IMR-90 (cell line): ENCODE measurements at regions not wholly inside any gene's neighbourhood (a gene's known extent, or its start where the extent isn't known, plus 50 kb on each side); places are given as distances from the start of the nearest gene placed in this dataset.

ENCODE experiments used
- ATAC-seq: fragments of 200-7000 bp; cut with Tn5 transposase; 2 replicates; pipeline ENCODE4 v1.9.1; 2020; ENCODE audit warnings: low read depth, mild to moderate bottlenecking, moderate library complexity
- BruUV-seq: library from RNA; stranded (reverse); fragments of 400-500 nt; replicated peaks from 2 replicates; lab custom pipeline; 2021; lab: Mats Ljungman, UMichigan
- CTCF ChIA-PET: fragments of 300-600 bp; formaldehyde crosslinking; extraction: SDS; loops from one replicate; lab custom pipeline; 2021; ENCODE audit warnings: antibody characterized with exemption; lab: Yijun Ruan, JAX
- POLR2A ChIA-PET: fragments of 300-600 bp; sonication (Branson Sonifier 250); formaldehyde crosslinking; loops from one replicate; lab custom pipeline; 2022; ENCODE audit warnings: antibody characterized with exemption; ENCODE audit not compliant: unreplicated experiment; lab: Charles Lee
- DNase-seq: peaks from one replicate; pipeline ENCODE4 v3.0.0; 2013
- H2AFZ ChIP-seq: replicated peaks from 2 replicates; pipeline ENCODE3; 2013; ENCODE audit warnings: low read length, mild to moderate bottlenecking; ENCODE audit not compliant: poor library complexity
- H2AK5ac ChIP-seq: 2 replicates; pipeline ENCODE4 v1.6.1; 2013; ENCODE audit warnings: low read depth, low read length, inconsistent platforms
- H2AK9ac ChIP-seq: replicated peaks from 2 replicates; pipeline ENCODE3; 2013; ENCODE audit warnings: mild to moderate bottlenecking, low read depth, low read length, moderate library complexity; ENCODE audit not compliant: poor library complexity
- H2BK120ac ChIP-seq: 2 replicates; pipeline ENCODE4 v1.6.1; 2013; ENCODE audit warnings: low read depth, low read length, inconsistent platforms
- H2BK15ac ChIP-seq: 3 replicates; pipeline ENCODE4 v1.6.1; 2013; ENCODE audit warnings: low read depth, low read length, inconsistent platforms
- H2BK20ac ChIP-seq: 2 replicates; pipeline ENCODE4 v1.6.1; 2013; ENCODE audit warnings: low read depth, mild to moderate bottlenecking, inconsistent platforms, low read length, moderate library complexity
- H2BK5ac ChIP-seq: 2 replicates; pipeline ENCODE4 v1.6.1; 2013; ENCODE audit warnings: mild to moderate bottlenecking, low read depth, low read length, inconsistent platforms; ENCODE audit not compliant: poor library complexity, severe bottlenecking
- H3K14ac ChIP-seq: replicated peaks from 2 replicates; pipeline ENCODE4 v1.6.1; 2013; ENCODE audit warnings: low read depth, low read length, inconsistent platforms
- H3K18ac ChIP-seq: 2 replicates; pipeline ENCODE4 v1.6.1; 2013; ENCODE audit warnings: low read depth, low read length, control low read depth
- H3K23ac ChIP-seq: 2 replicates; pipeline ENCODE4 v1.6.1; 2013; ENCODE audit warnings: low read depth, low read length, inconsistent platforms
- H3K27ac ChIP-seq: 2 replicates; pipeline ENCODE4 v1.5.1; 2013; ENCODE audit warnings: mild to moderate bottlenecking, control low read depth, low read length; ENCODE audit not compliant: insufficient read depth
- H3K27me3 ChIP-seq: 2 replicates; pipeline ENCODE4 v1.6.1; 2013; ENCODE audit warnings: low read length; ENCODE audit not compliant: control insufficient read depth, insufficient read depth
- H3K36me3 ChIP-seq: 2 replicates; pipeline ENCODE4 v1.6.1; 2013; ENCODE audit warnings: low read length, mixed read lengths; ENCODE audit not compliant: control insufficient read depth, insufficient read depth
- H3K4ac ChIP-seq: 2 replicates; pipeline ENCODE4 v1.6.1; 2013; ENCODE audit warnings: low read depth, low read length, inconsistent platforms
- H3K4me1 ChIP-seq: 2 replicates; pipeline ENCODE4 v1.6.1; 2013; ENCODE audit warnings: low read length, mixed read lengths; ENCODE audit not compliant: control insufficient read depth, insufficient read depth
- H3K4me2 ChIP-seq: 2 replicates; pipeline ENCODE4 v1.6.1; 2013; ENCODE audit warnings: low read depth, mild to moderate bottlenecking, control low read depth, low read length, moderate library complexity
- H3K4me3 ChIP-seq: 2 replicates; pipeline ENCODE4 v1.5.1; 2013; ENCODE audit warnings: low read depth, mild to moderate bottlenecking, control low read depth, low read length, moderate library complexity; ENCODE audit not compliant: insufficient read depth
- H3K56ac ChIP-seq: 2 replicates; pipeline ENCODE4 v1.6.1; 2013; ENCODE audit warnings: low read length, inconsistent platforms; ENCODE audit not compliant: insufficient read depth; ENCODE audit errors: extremely low read depth
- H3K79me1 ChIP-seq, 2 experiments: 2 replicates each; pipeline ENCODE4 v1.6.1; 2013; ENCODE audit warnings: low read length in 2 of 2, inconsistent platforms in 1 of 2, low read depth in 1 of 2
- H3K9ac ChIP-seq: 2 replicates; pipeline ENCODE4 v1.6.1; 2013; ENCODE audit warnings: low read depth, low read length, control low read depth
- H3K9me1 ChIP-seq: 2 replicates; pipeline ENCODE4 v1.6.1; 2013; ENCODE audit warnings: low read length, inconsistent platforms; ENCODE audit not compliant: insufficient read depth
- H3K9me3 ChIP-seq: 2 replicates; pipeline ENCODE4 v1.6.1; 2013; ENCODE audit warnings: low read length; ENCODE audit not compliant: control insufficient read depth, insufficient read depth
- H4K20me1 ChIP-seq: 2 replicates; pipeline ENCODE4 v1.6.1; 2013; ENCODE audit warnings: low read length, inconsistent platforms; ENCODE audit not compliant: insufficient read depth
- H4K5ac ChIP-seq: 2 replicates; pipeline ENCODE4 v1.6.1; 2013; ENCODE audit warnings: mild to moderate bottlenecking, low read depth, low read length, control low read depth
- H4K8ac ChIP-seq, 2 experiments: 2 replicates each; pipeline ENCODE4 v1.6.1; 2013; ENCODE audit warnings: low read depth in 2 of 2, low read length in 2 of 2, control low read depth in 1 of 2, inconsistent platforms in 1 of 2
- H4K91ac ChIP-seq: 2 replicates; pipeline ENCODE4 v1.6.1; 2013; ENCODE audit warnings: low read depth, low read length, inconsistent platforms; ENCODE audit not compliant: insufficient read depth
- BHLHE40 ChIP-seq: fragments of 150-350 bp; IDR thresholded peaks from 2 replicates; pipeline ENCODE4 v1.6.1; 2016; ENCODE audit warnings: mild to moderate bottlenecking, low read depth, low read length
- CHD1 ChIP-seq: IDR thresholded peaks from 2 replicates; pipeline ENCODE4 v1.6.1; 2012; ENCODE audit warnings: low read depth, low read length, improper control_type of control experiment
- FOS ChIP-seq: fragments of 150-350 bp; IDR thresholded peaks from 2 replicates; pipeline ENCODE4 v1.6.1; 2016; ENCODE audit warnings: low read depth, low read length
- MAZ ChIP-seq: IDR thresholded peaks from 2 replicates; pipeline ENCODE4 v1.6.1; 2012; ENCODE audit warnings: low read depth, mild to moderate bottlenecking, low read length, improper control_type of control experiment, moderate library complexity, borderline replicate concordance
- NFE2L2 ChIP-seq: fragments of 150-350 bp; IDR thresholded peaks from 2 replicates; pipeline ENCODE4 v1.6.1; 2016; ENCODE audit warnings: low read depth, mild to moderate bottlenecking, low read length
- RAD21 ChIP-seq: IDR thresholded peaks from 2 replicates; pipeline ENCODE4 v1.6.1; 2012; ENCODE audit warnings: low read length, improper control_type of control experiment
- RCOR1 ChIP-seq: IDR thresholded peaks from 2 replicates; pipeline ENCODE4 v1.6.1; 2012; ENCODE audit warnings: mild to moderate bottlenecking, low read length, improper control_type of control experiment; ENCODE audit not compliant: insufficient replicate concordance
- WGBS, 2 experiments: methylation state at CpG; one replicate each; pipeline versions ENCODE4 v1.1.5 to v1.1.7; 2013; ENCODE audit warnings: missing lambda C conversion rate in 2 of 2; ENCODE audit not compliant: insufficient read length in 1 of 2; ENCODE audit errors: extremely low coverage in 2 of 2; 5-methylcytosine and 5-hydroxymethylcytosine counted together
- dilution Hi-C: fragments of 300-500 bp; cut with HindIII; formaldehyde crosslinking; loops from one replicate; pipeline ENCODE4 v1.14.3; 2018; ENCODE audit warnings: low sequenced_read_pairs; ENCODE audit not compliant: unreplicated experiment
- in situ Hi-C: fragments of 300-500 bp; cut with MboI; formaldehyde crosslinking; loops from 3 replicates; pipeline ENCODE4 v1.14.3; 2019; ENCODE audit warnings: low sequenced_read_pairs, inconsistent platforms, mixed read lengths
- intact Hi-C: fragments of 100-400 bp; cut with micrococcal nuclease; formaldehyde crosslinking; loops from 2 replicates; pipeline ENCODE4 v1.10.0; 2022

GRCh38 chr7:42766782-42767423 is 145.0 kb downstream of the C7orf25 start:
- no peak overlapping the region for H3K4me2 ChIP-seq
- no peak overlapping the region for H2AK5ac ChIP-seq
- DNase-seq = no peak
- BruUV-seq = no TSS peak
- H3K4me3 ChIP-seq = no peak overlapping the region
- in situ Hi-C loops (no loop called here), intact Hi-C loops (no loop called here), dilution Hi-C loops (no loop called here)
- H3K36me3 ChIP-seq = no peaks in the 10 kb centered on the region
- CTCF ChIA-PET = interaction anchor here (0.6 kb wide), 1 partner anchor 789 kb away, joined by 3 read pairs; no protein-coding TSS in a partner anchor
- no peak overlapping the region for H3K23ac ChIP-seq
- H2BK20ac ChIP-seq = no peak overlapping the region
- no peak overlapping the region for H3K9ac ChIP-seq
- no peak overlapping the region for H4K91ac ChIP-seq
- no peak overlapping the region for H3K27ac ChIP-seq
- H3K14ac ChIP-seq = no peak overlapping the region
- H2AFZ ChIP-seq = no peak overlapping the region
- POLR2A ChIA-PET = no interaction called here
- H2BK120ac ChIP-seq = no peak overlapping the region
- ATAC-seq = no peak
- no peaks in the 10 kb centered on the region for H4K20me1 ChIP-seq
- no peak overlapping the region for H4K8ac ChIP-seq
- H2BK15ac ChIP-seq = no peak overlapping the region
- peak overlapping the region; percentile 59 for H2BK5ac ChIP-seq
- H3K27me3 ChIP-seq = peaks cover 1% of the 10 kb centered on the region; the same call in 1 of the 2 replicates
- no peak overlapping the region for H2AK9ac ChIP-seq
- TF ChIP-seq RCOR1 (no peak), BHLHE40 (no peak), FOS (no peak), MAZ (no peak), NFE2L2 (no peak), RAD21 (no peak), CHD1 (no peak)
- no peak overlapping the region for H3K4ac ChIP-seq
- no peaks in the 10 kb centered on the region for H3K79me1 ChIP-seq
- WGBS, 2 experiments = 43 to 100% methylated on average over 1 to 2 of the region's 3 CpGs
- H3K9me3 ChIP-seq = no peaks in the 10 kb centered on the region
- H3K56ac ChIP-seq = no peak overlapping the region
- H3K4me1 ChIP-seq = no peaks in the 10 kb centered on the region
- H4K5ac ChIP-seq = no peak overlapping the region
- no peaks in the 10 kb centered on the region for H3K9me1 ChIP-seq
- no peak overlapping the region for H3K18ac ChIP-seq
